Stimulated activated CD8-positive, alpha-beta memory T cell treated with anti-CD3 and anti-CD28 coated beads, Interleukin-15, amount 100 ng/mL, for 1 hour (primary cell): ENCODE measurements at regions not wholly inside any gene's neighbourhood (a gene's known extent, or its start where the extent isn't known, plus 50 kb on each side); places are given as distances from the start of the nearest gene placed in this dataset.
"Not testable (repeated sequence)": the region's sequence is repeated elsewhere in the genome, so short reads cannot be mapped to it uniquely, and the experiment has no call there.

Source experiments
- DNase-seq: peaks from one replicate; pipeline ENCODE4 v3.0.0-alpha.2; 2020; ENCODE audit warnings: low read depth

DNA sequence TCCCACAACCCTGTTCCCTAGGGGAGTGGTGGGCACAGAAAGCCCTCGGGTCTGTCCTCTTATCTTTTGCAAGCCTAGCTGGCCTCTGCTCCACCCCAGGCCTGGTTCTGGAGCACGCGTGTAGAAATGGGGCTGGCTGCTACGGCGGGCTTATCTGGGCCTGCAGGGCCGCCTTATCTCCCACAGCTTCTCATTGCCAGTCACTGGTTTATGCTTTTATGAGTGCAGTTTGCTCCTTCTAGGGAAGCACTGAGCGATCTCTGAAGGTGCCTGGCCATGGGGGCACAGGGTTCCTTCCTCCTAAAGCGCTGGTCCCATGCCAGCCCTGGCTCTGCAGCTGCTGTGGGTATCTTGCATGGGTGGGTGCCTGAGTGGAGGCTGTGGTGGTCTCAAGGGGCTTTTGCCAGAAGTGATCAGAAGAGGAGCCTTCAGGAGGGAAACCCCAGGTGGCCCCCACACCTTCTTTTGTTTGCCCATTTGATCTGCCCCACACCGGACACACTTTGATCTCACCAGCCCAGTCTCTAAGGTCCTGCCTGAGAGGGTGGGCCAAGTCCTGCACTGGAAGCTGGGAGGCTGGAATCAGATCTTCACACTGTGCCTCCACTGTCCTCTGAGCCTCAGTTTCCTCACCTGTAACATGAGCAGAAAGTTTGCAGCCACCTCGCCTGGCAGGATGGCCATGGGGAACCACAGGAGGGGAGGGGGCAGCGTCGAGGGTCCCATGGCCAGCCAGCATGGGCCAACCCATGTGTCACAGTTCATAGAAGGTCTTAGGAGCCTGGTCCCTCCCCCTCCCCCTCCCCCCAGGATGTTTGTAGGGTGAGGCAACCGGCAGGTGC is 86.6 kb upstream of the FGF3 start:
- no peak for DNase-seq

DNA sequence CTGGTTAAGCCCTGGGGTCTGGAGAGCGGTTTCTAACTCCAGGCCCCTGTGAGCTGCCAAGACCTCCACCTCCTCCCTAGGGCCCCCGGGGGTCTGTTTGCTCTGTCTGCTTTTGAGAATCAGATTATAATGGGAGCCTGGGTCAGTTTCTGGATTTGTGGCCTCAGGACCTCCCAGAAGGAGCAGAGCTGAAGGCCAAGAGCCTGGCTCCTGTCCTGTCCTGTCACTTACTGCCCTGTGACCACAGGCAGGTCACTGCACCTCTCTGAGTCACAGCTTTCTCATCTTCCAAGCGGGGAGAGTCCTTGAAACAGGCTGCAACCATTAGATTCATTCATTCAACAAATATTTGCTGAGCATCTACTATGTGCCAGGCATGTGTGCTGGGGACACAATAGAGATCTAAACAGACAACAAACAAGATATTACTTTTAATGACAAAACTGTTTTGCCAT is 87.3 kb upstream of the FGF3 start:
- no peak for DNase-seq

DNA sequence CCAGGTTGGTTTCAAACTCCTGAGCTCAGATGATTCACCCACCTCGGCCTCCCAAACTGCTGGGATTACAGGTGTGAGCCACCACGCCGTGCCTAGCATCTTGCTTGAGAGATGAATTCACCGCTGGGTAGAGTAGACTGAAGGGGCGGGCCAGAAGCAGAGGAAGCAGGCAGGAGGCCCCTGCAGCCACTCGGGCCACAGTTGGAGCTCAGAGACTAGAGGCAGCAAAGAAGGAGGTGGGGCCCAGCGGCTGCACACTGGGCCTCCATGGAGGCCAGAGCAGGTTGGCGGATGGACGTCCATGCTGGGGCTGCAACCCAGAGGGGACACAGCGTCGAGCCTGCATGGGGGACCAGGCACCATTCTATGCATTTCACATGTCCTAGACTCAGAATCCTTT is 88.4 kb upstream of the FGF3 start:
- DNase-seq, result no peak

DNA sequence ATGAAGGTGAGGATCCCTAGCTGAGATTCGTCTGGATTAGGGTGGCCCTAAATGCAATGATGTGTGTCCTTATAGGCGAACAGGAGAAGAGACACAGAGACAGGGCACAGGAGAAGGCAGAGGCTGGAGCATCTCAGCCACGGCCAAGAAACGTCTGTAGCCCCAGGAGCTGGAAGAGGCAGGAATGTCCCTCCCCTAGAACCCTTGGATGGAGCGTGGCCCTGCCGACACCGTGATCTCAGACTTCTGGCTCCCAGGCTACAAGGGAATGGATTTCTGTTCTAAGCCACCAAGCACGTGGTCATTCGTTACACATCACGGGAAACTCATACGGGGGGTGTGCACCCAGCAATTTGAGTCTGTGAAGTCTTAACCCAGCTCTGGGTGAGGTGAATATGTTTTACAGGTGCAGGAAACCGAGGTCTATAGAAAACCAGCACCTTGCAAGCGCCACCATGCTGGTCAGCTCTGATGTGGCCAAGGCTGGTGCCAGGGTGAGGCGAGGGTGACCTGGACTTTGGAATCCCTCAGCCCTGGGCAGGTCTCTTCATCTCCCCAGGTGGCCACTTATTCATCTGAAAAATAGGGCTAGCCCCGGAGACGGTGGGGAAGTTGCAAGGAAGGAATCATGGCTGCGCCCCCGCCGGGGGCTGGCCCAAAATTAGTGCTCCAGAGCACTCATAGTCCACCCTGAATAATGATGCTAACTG is 89.5 kb upstream of the FGF3 start:
- DNase-seq, result no peak

DNA sequence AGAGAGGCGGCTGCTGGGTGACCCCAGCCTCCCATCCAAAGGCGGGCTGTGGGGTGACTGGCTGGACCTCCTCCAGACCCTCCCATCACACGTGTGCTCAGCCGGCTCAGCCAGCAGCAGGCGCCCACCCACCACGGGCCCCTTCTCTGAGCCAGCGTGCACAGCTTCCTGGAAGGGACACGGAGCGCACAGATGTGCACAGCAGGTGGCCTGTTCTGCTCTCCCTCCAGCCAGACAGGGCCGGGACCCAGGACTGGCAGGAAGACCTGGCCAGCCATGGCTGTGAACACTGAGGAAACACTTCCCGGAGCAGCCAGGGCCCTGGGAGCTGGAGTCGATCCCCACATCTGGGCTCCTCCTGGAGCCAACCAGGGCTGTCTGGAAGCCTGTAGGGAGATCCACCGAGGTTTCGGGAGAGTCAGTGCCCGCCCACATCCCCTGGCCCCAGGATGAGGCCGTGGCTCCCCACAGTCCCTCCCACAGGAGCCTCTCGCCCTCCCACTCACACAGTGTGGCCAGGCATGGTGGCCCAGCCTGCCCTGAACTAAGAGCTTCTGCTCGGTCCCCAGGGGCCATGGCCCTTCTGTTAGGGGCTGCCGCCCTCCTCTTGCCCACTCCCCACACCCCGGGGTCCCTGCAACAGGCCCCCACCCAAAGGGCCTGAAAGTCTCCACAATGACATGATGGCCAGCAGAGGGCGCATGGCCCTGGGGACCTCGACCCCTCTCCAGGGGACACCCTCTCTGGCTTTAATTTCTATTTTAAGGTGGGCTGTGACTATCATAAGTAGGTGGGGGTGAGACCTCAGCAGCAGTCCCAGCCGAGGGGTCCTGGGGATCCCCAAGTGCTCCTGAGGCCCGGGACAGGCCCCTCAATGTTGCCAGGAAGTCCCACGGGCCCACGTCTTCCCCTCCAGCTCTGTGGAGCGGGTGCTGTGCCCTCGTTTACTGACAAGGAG is 90.6 kb upstream of the FGF3 start:
- no peak for DNase-seq

DNA sequence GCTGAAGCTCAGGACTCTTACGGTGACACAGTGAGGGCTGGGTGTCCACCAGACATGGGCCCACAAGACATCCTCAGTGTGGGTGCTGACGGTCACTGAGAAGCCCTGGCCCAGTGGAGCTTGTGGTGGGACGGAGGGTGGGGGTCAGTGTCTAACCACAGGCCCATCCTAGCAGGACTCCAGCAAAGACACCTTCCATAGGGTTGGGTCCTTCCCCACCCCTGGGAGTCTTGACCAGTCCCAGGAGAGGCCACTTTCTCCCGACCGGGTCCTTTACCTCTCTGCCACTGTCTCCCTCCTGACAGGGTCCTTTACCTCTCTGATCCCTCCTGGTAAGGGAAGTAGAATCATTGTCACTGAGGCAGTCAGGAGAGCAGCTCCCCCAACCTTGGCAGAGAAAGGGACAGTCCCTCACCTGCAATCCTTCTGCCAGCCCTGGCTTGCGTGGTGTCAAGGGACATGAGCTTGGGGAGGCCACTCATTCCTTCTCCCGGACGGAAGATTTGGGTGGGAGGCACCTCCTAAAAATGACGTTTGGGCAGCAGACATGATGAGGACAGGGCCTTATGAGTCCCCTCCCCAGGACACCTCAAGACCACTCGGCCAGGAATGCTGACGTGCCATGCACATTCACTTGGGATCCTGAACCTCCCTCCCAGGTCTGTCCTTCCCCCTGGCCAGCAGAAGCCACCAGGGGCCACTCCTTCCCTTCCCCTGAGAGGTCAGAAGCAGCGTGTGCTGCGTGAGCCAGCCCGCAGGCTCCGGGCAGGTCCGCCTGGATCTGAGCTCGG is 91.5 kb upstream of the FGF3 start:
- DNase-seq, result no peak

DNA sequence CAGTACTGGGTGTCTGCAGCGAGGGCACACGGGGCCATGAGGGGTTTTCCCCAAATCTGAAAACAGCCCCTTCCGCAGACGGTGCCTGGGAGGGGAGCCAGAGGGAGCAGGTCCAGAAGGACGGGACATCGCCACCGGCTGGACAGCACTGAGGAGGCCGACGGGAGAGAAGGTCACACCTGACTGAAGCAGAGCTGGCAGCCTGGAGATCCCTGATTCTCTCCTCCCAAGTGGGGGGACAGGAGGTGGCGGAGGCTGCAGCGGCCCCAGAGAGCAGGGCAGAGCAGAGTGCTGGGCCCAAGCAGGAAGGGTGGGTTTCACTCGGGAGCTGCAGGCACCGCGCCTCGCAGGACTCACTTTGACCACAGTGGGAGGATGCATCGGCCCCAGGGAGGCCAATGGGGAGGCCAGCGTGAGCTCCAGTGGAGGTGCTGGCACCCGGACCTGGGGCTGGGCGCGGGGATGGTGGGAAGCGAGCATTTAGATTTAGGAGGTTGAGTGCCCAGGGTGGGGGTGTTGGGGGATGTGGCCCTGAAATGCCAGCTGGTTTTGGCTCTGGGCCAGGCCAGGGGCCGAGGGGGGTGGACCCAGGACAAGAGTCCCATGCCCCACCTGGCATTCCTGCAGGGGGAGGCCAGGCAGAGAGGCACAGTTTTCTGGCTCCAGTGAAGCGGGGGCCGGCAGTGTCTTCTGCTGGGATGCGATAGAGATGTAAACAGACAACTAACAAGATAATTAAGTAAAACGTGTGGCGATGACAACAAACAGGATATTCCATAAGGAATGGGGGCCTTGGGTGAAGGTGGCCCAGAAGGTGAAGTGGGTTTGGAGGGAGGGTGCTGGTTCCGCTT is 92.3 kb upstream of the FGF3 start:
- no peak for DNase-seq

DNA sequence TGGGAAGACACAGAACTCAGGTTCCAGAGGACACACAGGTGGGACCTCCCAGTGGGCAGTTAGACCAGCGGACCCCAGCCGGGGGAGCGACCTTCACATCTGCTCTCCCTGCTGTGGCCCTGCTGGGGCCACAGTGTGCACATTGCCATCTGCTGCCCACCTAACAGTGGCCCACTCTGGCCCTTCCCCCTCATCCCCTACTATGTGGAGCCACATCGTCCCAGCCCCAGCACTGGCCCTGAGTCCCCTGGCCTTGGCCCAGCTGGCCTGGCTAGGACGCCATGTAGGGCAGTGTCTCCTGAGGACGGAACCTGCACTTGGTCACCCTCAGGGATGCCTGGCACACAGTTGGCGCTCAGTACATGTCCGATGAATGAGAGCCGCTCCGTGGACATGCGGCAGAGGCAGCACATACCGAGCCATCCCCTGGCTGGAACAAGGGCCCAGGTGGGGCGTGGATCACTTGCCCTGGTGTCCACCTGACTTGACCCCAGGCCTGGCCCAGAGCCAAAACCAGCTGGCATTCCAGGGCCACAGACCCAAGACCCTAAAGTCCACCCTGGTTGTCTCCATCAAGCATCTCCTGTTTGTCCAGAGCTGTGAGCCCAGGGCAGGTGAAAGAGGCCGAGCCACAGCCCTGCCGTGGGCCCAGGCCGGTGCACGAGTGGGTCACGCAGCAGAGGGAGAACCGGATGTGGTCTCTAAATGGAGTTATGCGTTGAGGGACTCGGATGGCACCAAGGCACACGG is 93.1 kb upstream of the FGF3 start:
- no peak for DNase-seq

DNA sequence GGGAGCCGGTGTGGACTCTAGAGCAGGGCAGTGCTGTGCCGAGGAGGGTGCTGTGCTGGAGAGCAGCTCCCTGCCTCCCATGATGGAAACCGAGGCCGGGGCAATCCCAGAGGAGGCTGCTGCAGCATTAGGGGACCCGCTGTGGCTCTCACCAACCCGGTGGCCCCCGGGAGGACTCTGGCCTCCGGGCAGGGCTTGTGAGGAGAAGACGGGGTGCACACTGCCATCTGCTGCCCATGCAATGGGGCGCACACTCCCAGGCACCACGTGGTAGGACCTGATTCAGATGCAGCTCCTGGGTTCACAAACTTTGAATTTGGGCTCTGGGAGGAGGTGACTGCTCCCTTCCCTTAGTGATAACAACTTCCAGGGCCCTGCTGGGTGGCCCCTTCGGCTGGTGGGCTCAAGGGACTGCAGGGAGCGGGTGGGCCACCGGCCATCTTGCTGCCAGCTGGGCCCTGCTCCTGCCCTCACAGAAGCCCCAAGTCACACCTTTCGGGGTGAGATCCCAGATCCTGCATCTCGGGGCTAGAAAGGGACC is 93.8 kb upstream of the FGF3 start:
- DNase-seq, result no peak

DNA sequence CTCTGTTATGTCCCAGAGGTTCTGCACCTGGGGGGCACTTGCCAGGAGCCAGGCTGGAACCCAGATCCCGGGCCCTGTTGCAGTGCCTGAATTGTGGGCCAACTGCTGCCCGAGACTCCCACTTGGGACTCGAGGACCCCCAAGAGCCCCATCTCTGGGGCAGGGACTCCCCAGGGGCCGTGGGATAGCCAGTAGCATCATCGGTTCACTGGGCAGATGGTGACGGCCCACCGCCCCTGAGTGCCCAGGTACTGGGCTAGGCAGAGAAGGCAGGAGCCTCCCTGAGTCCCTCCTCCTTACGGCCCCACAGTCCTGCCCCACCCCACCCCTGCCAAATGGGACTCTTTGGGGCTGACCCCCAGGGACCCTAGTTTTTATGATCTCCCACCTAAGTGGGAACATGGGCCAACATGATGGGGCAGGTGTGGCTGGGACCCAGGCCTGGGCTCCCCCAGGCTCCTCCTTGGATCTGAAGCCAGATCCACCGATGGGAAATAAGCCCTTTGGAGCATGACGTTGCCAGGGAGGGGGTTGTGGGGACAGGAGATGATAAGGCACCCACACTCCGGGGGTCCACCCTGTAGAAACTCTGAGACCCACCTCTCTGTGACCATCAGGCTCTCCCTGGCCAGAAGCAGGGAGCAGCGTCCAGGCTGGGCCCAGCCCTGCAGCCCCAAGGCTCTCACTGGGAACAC is 94.5 kb upstream of the FGF3 start:
- no peak for DNase-seq

DNA sequence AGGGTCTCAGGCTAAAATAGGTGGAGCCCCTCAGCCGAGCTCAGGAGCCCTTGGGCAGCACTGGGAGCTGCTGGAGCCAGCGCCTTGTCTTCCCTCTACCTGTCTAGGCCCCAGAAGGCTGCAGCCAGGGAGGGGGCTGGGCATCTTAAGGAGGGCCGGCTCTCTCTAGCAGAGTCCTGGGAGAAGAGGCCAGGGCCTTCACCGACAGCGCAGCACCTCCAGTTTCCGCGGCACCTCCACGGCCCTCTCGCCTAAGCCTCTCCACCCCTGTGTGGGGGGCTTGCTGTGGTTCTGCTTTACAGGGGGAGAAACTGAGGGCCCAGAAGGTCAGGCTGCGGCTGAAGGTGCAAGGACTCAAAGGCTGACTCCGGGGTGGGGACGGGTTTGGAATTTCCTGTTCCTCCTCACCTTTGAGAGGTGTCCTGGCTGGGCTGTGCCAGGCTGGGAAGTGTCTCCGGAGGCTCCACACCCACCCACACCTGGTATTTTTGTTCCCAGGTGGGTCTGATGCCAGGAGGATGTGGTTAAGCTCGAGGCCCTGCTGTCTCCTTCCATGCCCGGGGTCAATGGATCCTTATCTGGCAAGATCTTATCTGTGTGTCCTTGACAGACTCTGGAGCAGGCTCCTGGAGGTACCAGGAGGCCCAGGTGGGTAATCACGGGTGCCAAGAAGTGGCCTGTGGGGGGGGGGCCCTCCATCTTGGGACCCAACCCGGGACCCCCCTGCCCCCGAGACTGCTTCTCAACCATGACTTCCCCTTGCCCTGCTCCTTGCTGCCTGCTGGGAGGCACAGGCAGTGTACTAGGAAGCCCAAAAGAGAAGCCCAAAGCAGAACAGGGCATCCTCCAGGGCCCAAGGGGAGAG is 95.3 kb upstream of the FGF3 start:
- DNase-seq, result no peak

DNA sequence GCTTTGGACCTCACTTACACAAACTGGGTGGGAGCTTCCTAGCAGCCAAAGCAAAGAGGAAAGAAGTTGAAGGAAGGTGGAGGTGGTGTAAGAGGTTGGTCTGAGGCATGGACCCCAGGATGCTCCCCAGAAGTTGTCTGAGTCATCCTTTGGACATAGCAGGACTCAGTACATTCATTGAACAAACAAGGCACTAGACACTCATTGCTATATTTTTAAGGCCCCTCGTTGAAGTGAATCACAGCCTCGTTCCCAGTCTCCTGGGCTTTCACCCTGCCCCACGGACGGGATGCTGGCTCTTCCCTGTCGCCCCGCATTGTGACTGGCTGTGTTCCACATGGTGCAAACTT is 95.9 kb upstream of the FGF3 start:
- no peak for DNase-seq

DNA sequence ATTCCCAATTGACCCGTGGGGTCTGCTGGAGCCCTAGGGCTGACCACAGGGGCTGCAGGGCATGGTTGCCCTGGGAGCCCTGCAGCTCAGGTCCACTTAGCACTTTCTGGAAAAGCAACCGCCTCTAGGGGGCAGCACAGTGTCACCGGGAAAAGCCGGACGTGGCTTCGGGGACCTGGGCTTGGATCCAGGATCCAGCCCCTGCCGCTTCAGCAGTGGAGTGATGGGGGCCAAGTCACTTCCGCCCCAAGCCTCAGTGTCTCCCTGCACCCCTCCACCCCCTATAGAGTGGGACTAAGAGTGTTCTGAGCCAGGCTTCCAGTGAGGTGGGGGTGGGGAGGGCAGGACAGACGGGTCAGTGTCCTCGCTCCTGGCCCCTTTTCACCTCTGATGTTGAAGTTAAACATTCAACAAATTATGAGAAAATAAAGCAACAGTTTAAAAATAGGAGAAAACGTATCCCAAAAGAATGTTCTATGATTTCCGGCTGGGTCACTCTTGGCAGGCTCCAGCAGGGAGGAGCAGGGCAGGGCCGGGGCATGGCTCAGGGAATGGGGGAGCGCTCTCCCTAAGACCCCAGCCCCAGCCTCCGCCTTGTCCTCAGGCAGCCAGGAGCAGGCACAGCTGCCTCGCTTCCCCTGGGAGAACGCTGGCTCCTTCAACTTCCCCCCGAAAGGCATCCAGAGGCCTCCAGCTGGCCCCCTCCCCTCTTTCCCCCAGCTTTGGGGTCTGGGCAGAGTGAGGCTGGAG is 96.5 kb upstream of the FGF3 start:
- DNase-seq, result peak; percentile 7

DNA sequence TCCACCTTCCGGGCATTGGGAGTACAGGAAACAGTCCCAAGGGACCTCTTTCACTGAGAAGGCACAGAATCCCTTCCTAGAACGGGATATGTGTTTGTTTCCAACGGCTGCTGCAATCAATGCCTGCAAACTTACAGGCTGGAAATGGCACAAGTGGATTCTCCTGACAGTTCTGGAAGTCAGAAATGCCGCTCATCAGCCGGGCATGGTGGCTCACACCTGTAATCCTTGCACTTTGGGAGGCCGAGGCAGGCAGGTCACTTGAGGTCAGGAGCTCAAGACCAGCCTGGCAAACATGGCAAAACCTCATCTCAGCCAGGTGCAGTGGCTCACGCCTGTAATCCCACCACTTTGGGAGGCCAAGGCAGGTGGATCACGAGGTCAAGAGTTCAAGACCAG is 97.0 kb upstream of the FGF3 start:
- DNase-seq, result not testable (repeated sequence)

DNA sequence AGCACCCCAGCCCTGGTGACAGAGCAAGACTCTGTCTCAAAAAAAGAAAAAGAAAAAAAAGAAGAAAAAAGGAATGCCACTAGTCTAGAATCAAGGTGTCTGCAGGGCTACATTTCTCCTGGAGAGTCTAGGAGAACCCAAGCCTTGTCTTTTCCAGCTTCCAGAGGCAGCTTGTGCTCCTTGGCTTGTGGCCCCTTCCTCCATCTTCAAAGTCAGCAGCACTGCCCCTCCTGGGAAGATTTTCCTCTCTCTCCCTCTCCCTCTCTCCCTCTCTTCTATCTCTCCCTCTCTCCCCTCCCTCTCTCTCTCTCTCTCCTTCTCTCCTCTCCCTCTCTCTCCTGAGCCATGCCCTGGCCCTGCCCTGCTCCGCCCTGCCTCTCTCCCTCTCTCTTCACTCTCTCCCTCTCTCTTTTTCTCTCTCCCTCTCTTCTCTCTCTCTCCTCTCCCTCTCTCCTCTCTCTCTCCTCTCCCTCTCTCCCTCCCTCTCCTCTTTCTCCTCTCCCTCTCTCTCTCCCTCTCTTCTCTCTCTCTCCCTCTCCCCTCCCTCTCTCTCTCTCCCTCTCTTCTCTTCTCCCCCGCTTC is 97.7 kb upstream of the FGF3 start:
- no peak for DNase-seq

DNA sequence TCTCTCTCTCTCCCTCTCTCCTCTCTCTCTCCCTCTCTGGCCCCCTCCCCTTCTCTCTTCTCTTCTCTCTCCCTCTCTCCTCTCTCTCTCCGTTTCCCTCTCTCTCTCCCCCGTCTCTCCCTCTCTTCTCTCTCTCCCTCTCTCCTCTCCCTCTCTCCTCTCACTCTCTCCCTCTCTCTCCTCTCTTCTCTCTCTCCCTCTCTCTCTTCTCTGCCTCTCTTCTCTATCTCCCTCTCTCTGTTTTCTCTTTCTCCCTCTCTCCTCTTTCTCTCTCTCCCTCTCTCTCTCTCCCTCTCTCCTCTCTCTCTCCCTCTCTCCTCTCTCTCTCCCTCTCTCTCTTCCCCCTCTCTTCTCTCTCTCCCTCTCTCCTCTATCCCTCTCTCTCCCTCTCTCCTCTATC is 98.3 kb upstream of the FGF3 start:
- DNase-seq, result no peak
